Skeletal muscle satellite cell (primary cell): ENCODE measurements at regions not wholly inside any gene's neighbourhood (a gene's known extent, or its start where the extent isn't known, plus 50 kb on each side); places are given as distances from the start of the nearest gene placed in this dataset.
"Not testable (repeated sequence)": the region's sequence is repeated elsewhere in the genome, so short reads cannot be mapped to it uniquely, and the experiment has no call there.

Source experiments
- H3K27me3 ChIP-seq: 2 replicates; pipeline ENCODE4 v1.7.0; 2013; ENCODE audit warnings: low read length; ENCODE audit not compliant: control insufficient read depth, insufficient read depth
- H3K36me3 ChIP-seq: 2 replicates; pipeline ENCODE4 v1.7.0; 2013; ENCODE audit warnings: mild to moderate bottlenecking, control low read depth, low read length; ENCODE audit not compliant: insufficient read depth
- H3K4me1 ChIP-seq: 2 replicates; pipeline ENCODE4 v1.7.0; 2013; ENCODE audit warnings: low read length; ENCODE audit not compliant: control insufficient read depth, insufficient read depth
- H3K4me2 ChIP-seq: 2 replicates; pipeline ENCODE4 v1.7.0; 2013; ENCODE audit warnings: mild to moderate bottlenecking, low read length
- H3K4me3 ChIP-seq: 2 replicates; pipeline ENCODE4 v1.7.0; 2013; ENCODE audit warnings: low read length
- H3K9ac ChIP-seq: 2 replicates; pipeline ENCODE4 v1.7.0; 2013; ENCODE audit warnings: mild to moderate bottlenecking, low read depth, low read length, moderate library complexity
- H3K9me3 ChIP-seq: replicated peaks from 2 replicates; pipeline ENCODE4 v1.7.0; 2013; ENCODE audit warnings: mild to moderate bottlenecking, control low read depth, low read length

DNA sequence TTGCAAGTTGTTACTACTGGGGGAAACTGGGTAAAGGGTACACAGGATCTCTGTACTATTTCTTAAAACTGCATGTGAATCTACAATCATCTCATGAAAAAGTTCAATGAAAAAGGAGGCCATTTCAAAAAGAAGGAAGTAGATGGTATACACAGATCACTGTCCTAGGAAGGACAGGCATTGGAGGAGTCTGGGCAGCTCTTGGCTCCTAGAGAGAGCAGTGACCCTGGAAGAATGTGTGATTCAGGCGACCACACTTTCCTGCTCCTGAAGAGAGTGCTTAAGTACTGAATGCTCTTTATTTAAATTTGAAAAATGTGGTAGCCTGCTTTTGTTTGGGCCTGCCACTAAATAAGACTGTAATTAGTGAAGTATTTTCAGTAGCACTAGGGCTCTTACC, 318.1 kb upstream of the CASK start:
- Histone ChIP-seq H3K9ac (no peak overlapping the region), H3K4me1 (no peaks in the 10 kb centered on the region), H3K4me2 (no peak overlapping the region), H3K4me3 (no peak overlapping the region), H3K27me3 (no peaks in the 10 kb centered on the region), H3K36me3 (no peaks in the 10 kb centered on the region), H3K9me3 (no peaks in the 10 kb centered on the region)

DNA sequence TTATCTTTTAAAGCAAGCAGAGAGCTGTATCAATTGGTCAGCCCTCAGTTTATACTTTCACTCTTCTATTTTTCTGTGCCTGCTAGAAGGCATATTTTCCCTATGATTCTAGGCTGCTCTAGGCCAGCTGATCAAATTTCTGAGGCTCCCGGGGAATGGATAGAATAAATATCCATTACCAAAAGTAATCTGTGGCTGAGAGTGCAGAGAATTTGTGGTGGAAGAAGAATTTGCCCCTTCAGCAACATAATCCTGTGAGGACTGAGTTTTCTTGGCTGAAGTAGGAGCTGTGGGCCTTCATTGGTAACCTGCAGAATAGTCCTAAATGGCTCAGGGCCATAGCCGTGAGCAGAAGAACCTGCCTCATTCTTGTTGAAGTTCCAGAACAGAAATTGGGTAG, 314.6 kb upstream of the CASK start:
- Histone ChIP-seq H3K27me3 (no peaks in the 10 kb centered on the region), H3K9ac (no peak overlapping the region), H3K36me3 (no peaks in the 10 kb centered on the region), H3K4me1 (no peaks in the 10 kb centered on the region), H3K4me2 (no peak overlapping the region), H3K4me3 (no peak overlapping the region), H3K9me3 (no peaks in the 10 kb centered on the region)

DNA sequence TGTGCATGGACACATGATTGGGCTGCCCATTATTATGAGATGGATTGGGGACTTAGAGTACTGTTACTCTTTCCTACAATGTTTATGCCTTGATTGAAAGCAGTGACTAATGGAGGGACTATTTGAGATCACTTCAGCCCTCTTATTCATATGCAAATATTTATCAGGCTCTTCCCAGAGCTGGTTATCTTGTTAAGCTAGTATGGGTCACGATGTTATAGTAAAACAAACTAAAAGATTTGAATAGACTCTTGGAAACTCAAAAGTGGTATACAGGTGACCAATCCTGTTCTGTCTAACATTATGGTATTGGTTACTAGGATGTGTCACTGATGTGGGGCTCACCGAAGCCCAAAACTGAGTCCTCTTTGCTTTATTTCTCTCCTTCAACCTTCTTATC, 306.2 kb upstream of the CASK start:
- no peak overlapping the region for H3K4me3 ChIP-seq
- no peaks in the 10 kb centered on the region for H3K27me3 ChIP-seq

DNA sequence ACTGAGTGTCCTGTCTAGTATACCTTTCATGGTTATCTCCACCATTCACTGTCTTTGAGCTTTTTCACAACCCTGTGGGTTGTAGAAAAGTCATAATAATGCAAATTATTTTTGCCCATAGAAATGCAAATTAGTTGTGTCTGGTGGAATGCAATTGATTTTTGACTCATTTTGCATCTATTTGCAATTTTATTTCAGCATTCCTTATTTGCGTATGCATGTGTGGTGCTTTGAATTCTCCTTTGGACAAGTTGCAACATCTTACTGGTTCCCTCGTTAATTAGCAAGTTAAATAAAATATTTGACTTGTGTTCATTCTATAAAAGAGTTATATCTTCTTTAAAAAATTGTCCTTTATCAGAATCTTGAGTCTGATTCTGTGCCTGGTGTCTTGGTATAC, 297.3 kb upstream of the CASK start:
- H3K4me2 ChIP-seq, result no peak overlapping the region
- no peak overlapping the region for H3K9ac ChIP-seq
- H3K27me3 ChIP-seq, result no peaks in the 10 kb centered on the region
- H3K4me1 ChIP-seq, result no peaks in the 10 kb centered on the region
- H3K9me3 ChIP-seq, result no peaks in the 10 kb centered on the region
- no peak overlapping the region for H3K4me3 ChIP-seq
- no peaks in the 10 kb centered on the region for H3K36me3 ChIP-seq

More for the DNA sequence above, 306.2 kb upstream of the CASK start:
- no peaks in the 10 kb centered on the region for H3K36me3 ChIP-seq
- H3K9me3 ChIP-seq, result no peaks in the 10 kb centered on the region
- H3K9ac ChIP-seq, result no peak overlapping the region
- no peaks in the 10 kb centered on the region for H3K4me1 ChIP-seq
- H3K4me2 ChIP-seq, result no peak overlapping the region

DNA sequence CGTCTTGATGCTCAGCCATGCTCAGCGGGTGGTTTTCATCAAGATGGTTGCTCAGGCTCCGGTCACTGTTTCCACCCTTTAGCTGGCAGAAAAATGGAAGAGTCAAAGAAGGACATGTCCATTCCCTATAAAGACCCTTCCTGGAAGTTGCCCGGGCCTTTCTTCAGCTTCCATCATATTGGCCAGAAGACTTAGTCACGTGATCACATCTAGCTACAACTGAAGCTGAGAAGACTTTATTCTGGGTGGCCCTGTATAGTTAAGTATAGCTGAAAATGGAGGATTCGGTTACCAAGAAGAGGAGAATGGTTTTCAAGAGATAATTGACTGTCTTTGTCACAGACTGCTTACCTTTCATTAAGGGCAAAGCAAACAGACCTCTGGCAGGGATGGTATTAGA, 296.7 kb upstream of the CASK start:
- Histone ChIP-seq H3K4me2 (no peak overlapping the region), H3K36me3 (no peaks in the 10 kb centered on the region), H3K4me1 (no peaks in the 10 kb centered on the region), H3K9me3 (no peaks in the 10 kb centered on the region), H3K9ac (no peak overlapping the region), H3K4me3 (no peak overlapping the region), H3K27me3 (no peaks in the 10 kb centered on the region)

DNA sequence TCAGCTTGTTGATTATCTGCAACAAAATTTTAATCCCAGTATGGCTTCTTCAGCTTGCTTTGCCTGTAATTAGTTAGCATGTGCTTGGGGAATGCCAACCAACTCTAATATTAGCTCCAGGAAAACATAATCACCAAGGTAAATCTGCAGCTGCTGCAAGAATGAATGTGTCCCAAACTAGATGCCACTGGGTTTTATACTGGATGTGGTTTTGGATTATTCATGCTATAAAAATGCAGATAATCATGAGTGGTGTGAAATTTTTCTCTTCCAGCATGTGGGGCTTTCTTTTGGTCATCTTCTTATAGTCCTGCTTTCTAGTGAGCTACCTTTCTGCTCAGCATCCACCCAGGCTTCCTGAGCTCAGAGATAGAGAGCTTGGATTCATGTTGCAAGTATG, 295.9 kb upstream of the CASK start:
- no peaks in the 10 kb centered on the region for H3K4me1 ChIP-seq

DNA sequence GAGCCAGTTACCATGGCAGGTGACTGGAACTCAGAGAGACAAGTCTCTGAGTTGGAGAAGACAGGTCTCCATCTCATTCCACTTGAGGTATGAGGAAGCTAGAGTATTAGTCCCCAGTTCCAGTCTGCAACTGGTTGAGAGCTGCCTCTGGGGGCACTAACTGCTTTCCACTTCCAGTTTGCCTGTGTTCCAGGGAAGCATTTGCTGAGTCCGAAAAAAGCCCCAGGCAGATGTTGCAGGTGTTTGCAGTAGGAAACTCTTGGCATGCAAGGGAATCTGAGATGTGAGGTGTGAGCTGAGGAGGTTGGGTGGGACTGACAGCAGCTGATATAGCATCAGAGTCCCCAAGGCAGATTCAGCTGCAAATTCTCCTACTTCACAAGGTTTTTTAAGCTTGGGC, 272.2 kb upstream of the CASK start:
- no peak overlapping the region for H3K9ac ChIP-seq
- no peaks in the 10 kb centered on the region for H3K4me1 ChIP-seq
- H3K4me3 ChIP-seq, result no peak overlapping the region
- H3K27me3 ChIP-seq, result peaks cover 6% of the 10 kb centered on the region
- no peaks in the 10 kb centered on the region for H3K9me3 ChIP-seq
- H3K36me3 ChIP-seq, result no peaks in the 10 kb centered on the region
- no peak overlapping the region for H3K4me2 ChIP-seq

More for the DNA sequence above, 295.9 kb upstream of the CASK start:
- no peak overlapping the region for H3K4me2 ChIP-seq
- no peaks in the 10 kb centered on the region for H3K9me3 ChIP-seq
- H3K27me3 ChIP-seq, result no peaks in the 10 kb centered on the region
- H3K36me3 ChIP-seq, result no peaks in the 10 kb centered on the region
- H3K9ac ChIP-seq, result no peak overlapping the region
- no peak overlapping the region for H3K4me3 ChIP-seq

DNA sequence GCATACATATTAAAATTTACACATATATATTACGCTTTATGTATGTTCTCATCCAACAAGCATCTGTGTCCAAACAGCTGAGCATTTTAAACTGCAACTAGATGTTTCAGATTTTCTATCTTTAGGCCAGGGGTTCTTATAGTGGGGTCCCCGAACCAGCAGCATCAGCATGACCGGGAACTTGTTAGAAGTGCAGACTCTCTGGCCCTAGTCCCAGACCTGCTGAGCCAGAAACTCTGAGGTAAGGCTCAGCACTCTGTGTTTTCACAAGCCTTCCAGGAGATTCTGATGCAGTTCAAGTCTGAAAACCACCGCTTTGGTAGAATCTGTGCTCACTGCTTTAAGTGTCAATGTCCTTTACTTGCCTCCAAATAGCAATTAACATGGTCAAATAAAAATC, 266.2 kb upstream of the CASK start:
- H3K36me3 ChIP-seq, result no peaks in the 10 kb centered on the region
- H3K4me3 ChIP-seq, result no peak overlapping the region
- H3K4me2 ChIP-seq, result no peak overlapping the region
- no peak overlapping the region for H3K9ac ChIP-seq
- no peaks in the 10 kb centered on the region for H3K27me3 ChIP-seq
- H3K9me3 ChIP-seq, result no peaks in the 10 kb centered on the region
- H3K4me1 ChIP-seq, result no peaks in the 10 kb centered on the region

DNA sequence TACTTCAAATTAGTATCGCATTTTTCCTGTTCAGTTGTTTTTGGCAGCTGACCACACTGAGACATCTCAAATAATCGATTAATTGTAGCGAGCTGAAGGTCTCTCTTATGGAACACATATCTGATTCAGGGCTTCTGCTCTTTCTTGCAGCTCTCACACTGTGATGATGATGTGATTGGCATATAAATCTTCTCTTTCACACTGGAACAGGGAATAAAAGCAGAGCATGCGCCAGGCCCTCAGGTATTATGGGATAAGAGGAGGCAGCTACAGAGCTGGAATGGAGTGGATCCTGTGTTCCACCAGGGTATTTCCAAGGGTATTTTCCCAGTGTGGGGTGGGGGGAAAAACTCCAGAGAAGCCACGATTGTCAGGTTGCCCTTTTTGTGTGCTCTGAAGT, 265.4 kb upstream of the CASK start:
- Histone ChIP-seq H3K4me1 (no peaks in the 10 kb centered on the region), H3K4me2 (no peak overlapping the region), H3K9ac (no peak overlapping the region), H3K36me3 (no peaks in the 10 kb centered on the region), H3K27me3 (no peaks in the 10 kb centered on the region), H3K4me3 (no peak overlapping the region), H3K9me3 (no peaks in the 10 kb centered on the region)

DNA sequence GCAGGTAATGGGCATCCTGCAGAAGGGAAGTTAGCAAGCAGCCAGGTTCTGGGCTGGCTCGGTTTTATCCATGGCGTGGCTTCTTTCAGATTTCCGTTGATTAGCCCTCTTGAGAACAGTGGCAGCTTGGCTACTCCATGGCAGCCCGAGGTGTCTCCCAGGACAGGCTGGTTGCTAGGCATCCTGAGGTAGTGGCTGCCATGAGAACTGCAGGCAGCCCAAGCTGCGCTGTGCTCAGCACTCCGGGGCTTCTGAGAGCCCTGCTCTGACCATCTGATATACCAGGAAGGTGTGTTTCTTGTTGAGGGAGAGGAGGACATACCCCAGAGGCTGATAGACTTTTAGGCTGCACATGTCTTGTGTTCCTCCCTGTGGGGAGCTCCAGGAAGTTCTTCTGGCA, 253.4 kb upstream of the CASK start:
- Histone ChIP-seq H3K4me2 (no peak overlapping the region), H3K9me3 (no peaks in the 10 kb centered on the region), H3K36me3 (no peaks in the 10 kb centered on the region), H3K4me3 (no peak overlapping the region), H3K4me1 (no peaks in the 10 kb centered on the region), H3K27me3 (peaks cover 5% of the 10 kb centered on the region), H3K9ac (no peak overlapping the region)

DNA sequence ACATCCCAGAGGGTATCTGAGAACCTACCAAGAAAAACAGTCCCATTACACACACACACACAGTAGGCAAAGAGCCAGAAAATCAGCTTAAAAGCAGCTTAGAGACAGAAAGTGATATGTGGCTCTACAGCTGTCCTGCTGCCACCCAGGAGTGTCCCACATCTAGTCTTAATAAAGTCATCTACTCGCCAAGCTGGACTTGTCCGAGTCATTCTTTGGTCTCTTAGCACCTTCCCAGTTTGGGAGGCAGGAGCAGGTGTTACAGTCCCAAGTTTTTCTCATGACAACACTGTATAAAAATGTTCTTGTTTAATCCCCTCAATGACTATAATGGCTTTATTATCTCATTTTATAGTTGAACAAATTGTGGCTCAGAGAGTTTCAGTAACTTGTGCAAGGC, 252.5 kb upstream of the CASK start:
- Histone ChIP-seq H3K27me3 (peaks cover 5% of the 10 kb centered on the region), H3K4me3 (no peak overlapping the region), H3K4me2 (no peak overlapping the region), H3K36me3 (no peaks in the 10 kb centered on the region), H3K9me3 (no peaks in the 10 kb centered on the region), H3K9ac (no peak overlapping the region), H3K4me1 (no peaks in the 10 kb centered on the region)

DNA sequence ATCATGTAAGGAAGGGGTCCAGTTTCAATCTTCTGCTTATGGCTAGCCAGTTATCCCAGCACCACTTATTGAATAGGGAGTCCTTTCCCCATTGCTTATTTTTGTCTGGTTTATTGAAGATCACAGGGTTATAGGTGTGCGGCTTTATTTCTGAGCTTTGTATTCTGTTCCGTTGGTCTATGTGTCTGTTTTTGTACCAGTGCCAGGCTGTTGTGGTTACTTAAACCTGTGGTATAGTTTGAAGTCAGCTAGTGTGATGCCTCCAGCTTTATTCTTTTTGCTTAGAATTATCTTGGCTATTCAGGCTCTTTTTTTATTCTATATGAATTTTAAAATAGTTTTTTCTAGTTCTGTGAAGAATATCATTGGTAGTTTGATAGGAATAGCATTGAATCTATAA, 234.6 kb upstream of the CASK start:
- H3K9ac ChIP-seq, H3K27me3 ChIP-seq, H3K4me3 ChIP-seq, H3K36me3 ChIP-seq, H3K4me1 ChIP-seq, H3K9me3 ChIP-seq, H3K4me2 ChIP-seq: not testable (repeated sequence)

DNA sequence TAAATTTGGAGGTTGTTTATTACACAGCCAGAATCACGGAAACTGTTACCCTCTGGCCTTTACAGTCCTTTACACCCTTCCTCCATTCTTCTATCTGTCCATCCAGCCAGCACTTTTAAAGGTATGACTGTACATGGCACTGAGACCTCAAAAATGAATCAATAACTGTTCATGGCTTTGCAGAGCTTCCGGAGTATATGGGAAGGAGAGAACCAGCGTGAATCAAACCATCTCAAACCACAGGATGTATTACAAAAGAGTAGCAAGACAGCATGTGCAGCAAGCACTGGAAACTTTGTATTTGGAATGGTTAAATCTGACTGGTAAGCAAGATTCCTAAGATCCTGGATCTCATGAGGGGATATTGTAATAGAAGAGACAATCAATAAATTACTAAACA, 228.5 kb upstream of the CASK start:
- H3K4me2 ChIP-seq, result no peak overlapping the region
- no peak overlapping the region for H3K4me3 ChIP-seq
- no peak overlapping the region for H3K9ac ChIP-seq
- no peaks in the 10 kb centered on the region for H3K4me1 ChIP-seq
- H3K36me3 ChIP-seq, result no peaks in the 10 kb centered on the region
- no peaks in the 10 kb centered on the region for H3K9me3 ChIP-seq
- no peaks in the 10 kb centered on the region for H3K27me3 ChIP-seq
